Panc1 (cell line): ENCODE measurements at regions not wholly inside any gene's neighbourhood (a gene's known extent, or its start where the extent isn't known, plus 50 kb on each side); places are given as distances from the start of the nearest gene placed in this dataset.

Experiments used
- ATAC-seq: fragments of 200-7000 bp; cut with Tn5 transposase; 2 replicates; pipeline ENCODE4 v1.9.1; 2020; ENCODE audit warnings: mild to moderate bottlenecking, moderate library complexity
- BruUV-seq: library from RNA; stranded (reverse); fragments of 400-500 nt; replicated peaks from 2 replicates; lab custom pipeline; 2021; lab: Mats Ljungman, UMichigan
- CTCF ChIA-PET: fragments of 300-600 bp; sonication (Branson Sonifier 250); formaldehyde crosslinking; loops from one replicate; lab custom pipeline; 2022; ENCODE audit warnings: antibody characterized with exemption; lab: Charles Lee
- POLR2A ChIA-PET: fragments of 300-600 bp; sonication (Branson Sonifier 250); formaldehyde crosslinking; loops from one replicate; lab custom pipeline; 2022; ENCODE audit warnings: antibody characterized with exemption; lab: Charles Lee
- DNase-seq: peaks from one replicate; pipeline ENCODE4 v3.0.0-alpha.2; 2010; ENCODE audit warnings: low read depth, low spot score
- H3K27ac ChIP-seq: 2 replicates; pipeline ENCODE4 v1.5.1; 2011; ENCODE audit warnings: mild to moderate bottlenecking, low read length, inconsistent platforms
- H3K27me3 ChIP-seq: fragments of 200-500 bp; sonication (Bioruptor generic); 2 replicates; pipeline ENCODE4 v1.6.0; 2014; ENCODE audit warnings: low read length, inconsistent platforms; ENCODE audit not compliant: control insufficient read depth, insufficient read depth
- H3K36me3 ChIP-seq: fragments of 200-500 bp; sonication (Bioruptor generic); 2 replicates; pipeline ENCODE4 v1.5.1; 2014; ENCODE audit warnings: inconsistent platforms, mild to moderate bottlenecking, low read length, moderate library complexity; ENCODE audit not compliant: control insufficient read depth, insufficient read depth
- H3K4me1 ChIP-seq: 2 replicates; pipeline ENCODE4 v1.5.1; 2011; ENCODE audit warnings: inconsistent platforms, mild to moderate bottlenecking, low read length, moderate library complexity; ENCODE audit not compliant: control insufficient read depth, insufficient read depth
- H3K4me3 ChIP-seq, 2 experiments: 2 replicates each; pipeline ENCODE4 v1.5.1; 2011 to 2012; ENCODE audit warnings: low read depth in 2 of 2, low read length in 2 of 2, mild to moderate bottlenecking in 2 of 2, inconsistent platforms in 1 of 2, moderate library complexity in 1 of 2
- H3K9me3 ChIP-seq: fragments of 200-500 bp; sonication (Bioruptor generic); 2 replicates; pipeline ENCODE4 v1.5.1; 2014; ENCODE audit warnings: low read depth, mild to moderate bottlenecking, inconsistent platforms, low read length, moderate library complexity; ENCODE audit not compliant: control insufficient read depth, insufficient read depth
- CTCF ChIP-seq: fragments of 450-650 bp; IDR thresholded peaks from 2 replicates; pipeline ENCODE4 v1.5.1; 2017; ENCODE audit warnings: mild to moderate bottlenecking
- POLR2AphosphoS5 ChIP-seq: IDR thresholded peaks from 2 replicates; pipeline ENCODE4 v1.6.1; 2012; ENCODE audit warnings: mild to moderate bottlenecking, low read depth, low read length, moderate library complexity
- SIN3A ChIP-seq: IDR thresholded peaks from 2 replicates; pipeline ENCODE4 v1.6.1; 2012; ENCODE audit warnings: low read depth, mild to moderate bottlenecking, low read length, moderate library complexity, borderline replicate concordance; ENCODE audit not compliant: insufficient read depth
- TCF7L2 ChIP-seq: IDR thresholded peaks from 2 replicates; pipeline ENCODE4 v1.6.1; 2011; ENCODE audit warnings: mild to moderate bottlenecking, low read depth, low read length, inconsistent platforms
- in situ Hi-C: cut with HindIII; loops from 2 replicates; pipeline ENCODE4 v1.10.0; 2016; ENCODE audit warnings: low sequenced_read_pairs, low pct_unique_long_range_greater_than_20kb
- intact Hi-C: fragments of 100-400 bp; cut with micrococcal nuclease; formaldehyde crosslinking; loops from one replicate; pipeline ENCODE4 v1.10.0; 2022; ENCODE audit not compliant: unreplicated experiment
- TF ChIP-seq, protein P1 (sequence below), 2 experiments: IDR thresholded peaks; 2 replicates each; pipeline ENCODE4 v1.6.1; 2011 to 2012; ENCODE audit warnings: low read depth in 2 of 2, control low read depth in 1 of 2, low read length in 1 of 2, mild to moderate bottlenecking in 1 of 2, moderate library complexity in 1 of 2; ENCODE audit not compliant: insufficient read depth in 1 of 2

DNA sequence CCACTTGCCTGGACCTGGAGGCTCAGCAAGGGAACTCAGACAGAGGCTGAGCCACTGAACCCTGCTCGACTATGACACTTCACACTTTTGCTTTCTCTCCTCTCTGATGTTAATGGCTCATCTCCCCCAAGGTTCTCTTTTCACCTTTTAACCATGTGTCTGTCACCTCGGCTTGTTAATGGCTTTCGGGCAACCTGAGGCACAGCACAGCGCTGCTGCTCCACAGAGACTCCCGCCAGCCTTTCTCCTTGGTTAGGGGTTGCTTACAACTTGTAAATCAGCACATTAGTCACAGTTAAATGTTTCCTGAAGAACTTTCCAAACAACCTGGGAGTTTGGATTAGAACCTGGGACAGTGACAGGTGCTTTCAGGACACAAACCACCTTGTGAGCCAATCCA, 136.2 kb upstream of the TBX20 start:
- ChIA-PET POLR2A (no interaction called here), CTCF (interaction anchor here (0.6 kb wide), 1 partner anchor 198 kb away, joined by 8 read pairs; no protein-coding TSS in a partner anchor)
- Histone ChIP-seq H3K4me3 (no peak overlapping the region), H3K9me3 (no peaks in the 10 kb centered on the region), H3K36me3 (no peaks in the 10 kb centered on the region), H3K27me3 (peaks cover 26% of the 10 kb centered on the region), H3K4me1 (no peaks in the 10 kb centered on the region), H3K27ac (no peak overlapping the region)
- BruUV-seq, result no TSS peak
- ATAC-seq, result no peak
- TF ChIP-seq CTCF (no peak), TCF7L2 (no peak), SIN3A (no peak), POLR2AphosphoS5 (no peak)
- TF ChIP-seq, protein P1, sequence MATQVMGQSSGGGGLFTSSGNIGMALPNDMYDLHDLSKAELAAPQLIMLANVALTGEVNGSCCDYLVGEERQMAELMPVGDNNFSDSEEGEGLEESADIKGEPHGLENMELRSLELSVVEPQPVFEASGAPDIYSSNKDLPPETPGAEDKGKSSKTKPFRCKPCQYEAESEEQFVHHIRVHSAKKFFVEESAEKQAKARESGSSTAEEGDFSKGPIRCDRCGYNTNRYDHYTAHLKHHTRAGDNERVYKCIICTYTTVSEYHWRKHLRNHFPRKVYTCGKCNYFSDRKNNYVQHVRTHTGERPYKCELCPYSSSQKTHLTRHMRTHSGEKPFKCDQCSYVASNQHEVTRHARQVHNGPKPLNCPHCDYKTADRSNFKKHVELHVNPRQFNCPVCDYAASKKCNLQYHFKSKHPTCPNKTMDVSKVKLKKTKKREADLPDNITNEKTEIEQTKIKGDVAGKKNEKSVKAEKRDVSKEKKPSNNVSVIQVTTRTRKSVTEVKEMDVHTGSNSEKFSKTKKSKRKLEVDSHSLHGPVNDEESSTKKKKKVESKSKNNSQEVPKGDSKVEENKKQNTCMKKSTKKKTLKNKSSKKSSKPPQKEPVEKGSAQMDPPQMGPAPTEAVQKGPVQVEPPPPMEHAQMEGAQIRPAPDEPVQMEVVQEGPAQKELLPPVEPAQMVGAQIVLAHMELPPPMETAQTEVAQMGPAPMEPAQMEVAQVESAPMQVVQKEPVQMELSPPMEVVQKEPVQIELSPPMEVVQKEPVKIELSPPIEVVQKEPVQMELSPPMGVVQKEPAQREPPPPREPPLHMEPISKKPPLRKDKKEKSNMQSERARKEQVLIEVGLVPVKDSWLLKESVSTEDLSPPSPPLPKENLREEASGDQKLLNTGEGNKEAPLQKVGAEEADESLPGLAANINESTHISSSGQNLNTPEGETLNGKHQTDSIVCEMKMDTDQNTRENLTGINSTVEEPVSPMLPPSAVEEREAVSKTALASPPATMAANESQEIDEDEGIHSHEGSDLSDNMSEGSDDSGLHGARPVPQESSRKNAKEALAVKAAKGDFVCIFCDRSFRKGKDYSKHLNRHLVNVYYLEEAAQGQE (IDR thresholded peaks at IDR 0.05; ENCODE audit: insufficient read depth in 1 of 2, low read depth in 2 of 2, low read length in 1 of 2), result no peak
- in situ Hi-C loops (no loop called here), intact Hi-C loops (no loop called here)
- DNase-seq, result no peak

DNA sequence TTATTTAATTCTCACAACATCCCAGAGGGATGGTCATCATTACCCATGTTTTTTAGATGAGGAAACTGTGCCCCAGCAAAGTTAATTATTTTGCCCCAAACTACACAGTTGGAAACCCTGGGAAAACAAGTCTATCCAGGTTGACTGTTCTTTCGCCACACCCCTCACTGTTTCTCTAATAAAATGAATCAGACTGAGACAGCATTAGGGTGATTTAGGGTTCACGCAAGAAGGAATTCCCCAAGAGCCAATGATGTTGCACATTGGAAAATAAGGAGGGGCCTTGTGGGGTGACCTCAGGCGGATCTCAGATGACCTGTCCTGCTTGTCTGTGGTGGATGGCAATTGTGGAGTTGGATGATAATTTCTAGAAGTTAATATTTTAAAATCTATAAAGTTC, 135.7 kb upstream of the TBX20 start:
- DNase-seq, result no peak
- no TSS peak for BruUV-seq
- in situ Hi-C loops (no loop called here), intact Hi-C loops (no loop called here)
- CTCF ChIA-PET, result no interaction called here
- TF ChIP-seq SIN3A, result no peak
- no peak for TF ChIP-seq POLR2AphosphoS5
- no peak for TF ChIP-seq CTCF
- TF ChIP-seq TCF7L2, result no peak
- TF ChIP-seq, protein P1 (IDR thresholded peaks at IDR 0.05; ENCODE audit: insufficient read depth in 1 of 2, low read depth in 2 of 2, low read length in 1 of 2), result no peak
- Histone ChIP-seq H3K4me3 (no peak overlapping the region), H3K27ac (no peak overlapping the region), H3K9me3 (no peaks in the 10 kb centered on the region), H3K27me3 (peaks cover 22% of the 10 kb centered on the region), H3K36me3 (no peaks in the 10 kb centered on the region), H3K4me1 (no peaks in the 10 kb centered on the region)
- POLR2A ChIA-PET, result no interaction called here
- no peak for ATAC-seq
